ENCODE measurements at regions not wholly inside any gene's neighbourhood (a gene's known extent, or its start where the extent isn't known, plus 50 kb on each side); places are given as distances from the start of the nearest gene placed in this dataset.

DNA sequence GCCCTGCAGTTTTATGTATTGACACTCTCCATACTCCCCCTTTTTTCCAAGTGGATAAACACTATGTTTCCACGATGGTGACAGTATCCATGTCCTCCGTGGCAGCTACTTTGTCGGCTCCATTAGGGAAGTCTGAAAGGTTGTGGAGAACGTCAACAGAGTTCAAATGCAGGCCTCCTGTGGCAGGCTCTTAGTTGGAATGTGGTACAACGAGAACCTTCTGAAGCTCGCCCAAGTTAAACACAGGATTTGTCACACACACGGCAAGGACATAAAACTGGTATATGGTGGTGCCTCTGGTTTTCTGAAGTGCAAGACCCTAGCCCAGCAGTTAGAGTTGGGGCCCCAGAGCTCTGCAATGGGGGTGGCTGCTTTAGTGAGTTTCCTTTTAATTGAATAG is 187.0 kb upstream of the TAB2 start:
- WGBS, 4 donors = 55 to 77% (median 66%) methylated on average over 7 of the region's 7 CpGs
- Histone ChIP-seq H3K27me3 (peaks cover 0 to 6% (median 0%) of the 10 kb centered on the region in 9 donors), H3K4me1 (peaks cover 0 to 16% (median 0%) of the 10 kb centered on the region in 12 donors), H3K4me3 (no peak overlapping the region), H3K9me3 (no peaks in the 10 kb centered on the region), H3K27ac (peak overlapping the region in 2 of 12 donors; percentile 24 to 34), H3K36me3 (no peaks in the 10 kb centered on the region)
- intact Hi-C loops (cut with DNase I) = no loop called here
- TF ChIP-seq POLR2A (IDR thresholded peaks at IDR 0.05) = no peak
- TF ChIP-seq, protein P1, sequence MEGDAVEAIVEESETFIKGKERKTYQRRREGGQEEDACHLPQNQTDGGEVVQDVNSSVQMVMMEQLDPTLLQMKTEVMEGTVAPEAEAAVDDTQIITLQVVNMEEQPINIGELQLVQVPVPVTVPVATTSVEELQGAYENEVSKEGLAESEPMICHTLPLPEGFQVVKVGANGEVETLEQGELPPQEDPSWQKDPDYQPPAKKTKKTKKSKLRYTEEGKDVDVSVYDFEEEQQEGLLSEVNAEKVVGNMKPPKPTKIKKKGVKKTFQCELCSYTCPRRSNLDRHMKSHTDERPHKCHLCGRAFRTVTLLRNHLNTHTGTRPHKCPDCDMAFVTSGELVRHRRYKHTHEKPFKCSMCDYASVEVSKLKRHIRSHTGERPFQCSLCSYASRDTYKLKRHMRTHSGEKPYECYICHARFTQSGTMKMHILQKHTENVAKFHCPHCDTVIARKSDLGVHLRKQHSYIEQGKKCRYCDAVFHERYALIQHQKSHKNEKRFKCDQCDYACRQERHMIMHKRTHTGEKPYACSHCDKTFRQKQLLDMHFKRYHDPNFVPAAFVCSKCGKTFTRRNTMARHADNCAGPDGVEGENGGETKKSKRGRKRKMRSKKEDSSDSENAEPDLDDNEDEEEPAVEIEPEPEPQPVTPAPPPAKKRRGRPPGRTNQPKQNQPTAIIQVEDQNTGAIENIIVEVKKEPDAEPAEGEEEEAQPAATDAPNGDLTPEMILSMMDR (IDR thresholded peaks at IDR 0.05) = no peak
- no peak for DNase-seq
- ATAC-seq = no peak

DNA sequence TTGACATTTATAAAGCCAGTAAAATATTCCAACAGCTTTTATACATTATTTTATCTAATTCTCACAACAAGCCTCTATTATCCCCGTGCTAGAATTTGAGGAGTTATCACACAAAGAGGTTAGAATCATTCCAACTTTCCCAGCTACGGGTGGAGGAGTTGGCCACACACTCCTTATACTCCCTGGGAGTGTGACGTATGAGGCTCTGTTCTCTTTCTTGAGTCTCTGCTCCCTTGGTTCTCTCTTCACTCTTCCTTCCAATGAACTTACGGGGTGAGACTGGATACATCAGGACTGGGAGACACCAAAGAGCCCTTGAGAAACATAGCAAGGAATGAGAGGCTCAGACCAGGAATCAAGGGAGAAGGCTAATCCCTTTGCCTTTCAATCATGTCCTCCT is 185.6 kb upstream of the TAB2 start:
- no peak overlapping the region for H3K27ac ChIP-seq
- no peaks in the 10 kb centered on the region for H3K9me3 ChIP-seq
- 70 to 82% (median 75%) methylated on average over 4 of the region's 4 CpGs for WGBS, 4 donors
- TF ChIP-seq POLR2A (IDR thresholded peaks at IDR 0.05) = no peak
- TF ChIP-seq, protein P1 (IDR thresholded peaks at IDR 0.05) = no peak
- ATAC-seq = no peak
- H3K4me1 ChIP-seq = peaks cover 0 to 16% (median 0%) of the 10 kb centered on the region in 12 donors
- no peak for DNase-seq
- H3K4me3 ChIP-seq = no peak overlapping the region
- peaks cover 0 to 6% (median 0%) of the 10 kb centered on the region in 9 donors for H3K27me3 ChIP-seq
- H3K36me3 ChIP-seq = no peaks in the 10 kb centered on the region
- intact Hi-C loops (cut with DNase I) = no loop called here

DNA sequence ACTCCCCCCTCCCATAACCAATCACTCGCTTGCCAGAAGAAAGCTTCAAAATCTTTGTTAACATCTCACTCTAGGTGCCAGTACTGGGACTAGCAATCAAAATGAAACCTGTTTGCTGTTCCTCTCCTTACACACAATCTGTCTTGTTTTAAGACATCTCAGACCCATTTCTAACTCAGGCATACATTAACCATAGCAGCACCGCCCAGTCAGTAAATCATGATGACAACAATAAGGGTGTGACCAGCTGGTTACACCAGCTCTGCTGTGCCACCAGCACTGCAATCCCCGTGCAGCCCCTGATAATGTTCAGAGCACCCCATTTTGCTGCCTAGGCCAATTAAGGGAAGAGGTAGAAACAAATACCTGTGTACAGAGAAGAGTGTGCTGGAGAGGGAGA is 185.2 kb upstream of the TAB2 start:
- 94 to 98% (median 96%) methylated on average over 3 of the region's 3 CpGs for WGBS, 4 donors
- intact Hi-C loops (cut with DNase I) = no loop called here
- no peak for TF ChIP-seq POLR2A (IDR thresholded peaks at IDR 0.05)
- TF ChIP-seq, protein P1 (IDR thresholded peaks at IDR 0.05) = no peak
- DNase-seq (no peak), ATAC-seq (no peak)
- Histone ChIP-seq H3K27ac (no peak overlapping the region), H3K4me1 (peaks cover 0 to 16% (median 0%) of the 10 kb centered on the region in 12 donors), H3K27me3 (peaks cover 0 to 6% (median 0%) of the 10 kb centered on the region in 9 donors), H3K9me3 (no peaks in the 10 kb centered on the region), H3K36me3 (no peaks in the 10 kb centered on the region), H3K4me3 (no peak overlapping the region)

GRCh38 chr6:149134511-149134933 is 183.0 kb upstream of the TAB2 start:
- DNase-seq (no peak), ATAC-seq (peak in 1 of 4 donors; percentile 10)
- Histone ChIP-seq H3K27me3 (peaks cover 0 to 6% (median 0%) of the 10 kb centered on the region in 9 donors), H3K4me1 (peaks cover 0 to 15% (median 0%) of the 10 kb centered on the region in 12 donors), H3K27ac (no peak overlapping the region), H3K36me3 (no peaks in the 10 kb centered on the region), H3K9me3 (no peaks in the 10 kb centered on the region), H3K4me3 (no peak overlapping the region)
- intact Hi-C loops (cut with DNase I) = no loop called here
- WGBS, 4 donors = 46 to 57% (median 55%) methylated on average over 4 of the region's 4 CpGs
- no peak for TF ChIP-seq POLR2A (IDR thresholded peaks at IDR 0.05)
- TF ChIP-seq, protein P1 (IDR thresholded peaks at IDR 0.05) = no peak
